ENCODE measurements at regions not wholly inside any gene's neighbourhood (a gene's known extent, or its start where the extent isn't known, plus 50 kb on each side); places are given as distances from the start of the nearest gene placed in this dataset.

- no peak for DNase-seq (ENCODE audit: low read depth)
- TF ChIP-seq, protein P1, sequence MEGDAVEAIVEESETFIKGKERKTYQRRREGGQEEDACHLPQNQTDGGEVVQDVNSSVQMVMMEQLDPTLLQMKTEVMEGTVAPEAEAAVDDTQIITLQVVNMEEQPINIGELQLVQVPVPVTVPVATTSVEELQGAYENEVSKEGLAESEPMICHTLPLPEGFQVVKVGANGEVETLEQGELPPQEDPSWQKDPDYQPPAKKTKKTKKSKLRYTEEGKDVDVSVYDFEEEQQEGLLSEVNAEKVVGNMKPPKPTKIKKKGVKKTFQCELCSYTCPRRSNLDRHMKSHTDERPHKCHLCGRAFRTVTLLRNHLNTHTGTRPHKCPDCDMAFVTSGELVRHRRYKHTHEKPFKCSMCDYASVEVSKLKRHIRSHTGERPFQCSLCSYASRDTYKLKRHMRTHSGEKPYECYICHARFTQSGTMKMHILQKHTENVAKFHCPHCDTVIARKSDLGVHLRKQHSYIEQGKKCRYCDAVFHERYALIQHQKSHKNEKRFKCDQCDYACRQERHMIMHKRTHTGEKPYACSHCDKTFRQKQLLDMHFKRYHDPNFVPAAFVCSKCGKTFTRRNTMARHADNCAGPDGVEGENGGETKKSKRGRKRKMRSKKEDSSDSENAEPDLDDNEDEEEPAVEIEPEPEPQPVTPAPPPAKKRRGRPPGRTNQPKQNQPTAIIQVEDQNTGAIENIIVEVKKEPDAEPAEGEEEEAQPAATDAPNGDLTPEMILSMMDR (IDR thresholded peaks at IDR 0.05; ENCODE audit: low read depth, low read length, missing control alignments) = no peak
- H3K4me3 ChIP-seq (ENCODE audit: low read depth, low read length) = no peak overlapping the region
Measured at GRCh38 chr6:169145991-169146501, 107.6 kb downstream of the THBS2 start.

- TF ChIP-seq, protein P1 (IDR thresholded peaks at IDR 0.05; ENCODE audit: low read depth, low read length, missing control alignments) = no peak
- no peak overlapping the region for H3K4me3 ChIP-seq (ENCODE audit: low read depth, low read length)
- no peak for DNase-seq (ENCODE audit: low read depth)
Measured at GRCh38 chr6:169145496-169145895, 108.2 kb downstream of the THBS2 start.

DNA sequence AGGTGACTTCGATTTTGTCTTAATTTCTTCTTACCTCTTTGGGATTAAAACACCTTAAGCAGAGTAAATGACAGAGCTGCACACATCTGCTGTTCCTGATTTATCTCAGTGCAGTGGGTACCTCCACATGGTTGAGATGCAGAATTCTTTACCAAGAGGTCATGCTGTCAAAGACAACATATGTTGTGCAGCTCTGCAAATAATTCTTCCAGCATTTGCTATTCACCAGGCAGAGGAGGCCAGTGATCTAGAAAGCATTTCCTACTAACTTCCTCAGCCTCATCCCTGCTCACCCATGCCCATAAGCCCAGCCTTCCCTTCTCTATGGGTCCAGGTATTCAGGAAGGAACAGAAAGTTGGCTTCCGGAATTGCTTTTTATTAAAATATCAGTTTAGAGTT is 109.3 kb downstream of the THBS2 start:
- TF ChIP-seq, protein P1 (IDR thresholded peaks at IDR 0.05; ENCODE audit: low read depth, low read length, missing control alignments) = no peak
- no peak for DNase-seq (ENCODE audit: low read depth)
- no peak overlapping the region for H3K4me3 ChIP-seq (ENCODE audit: low read depth, low read length)

GRCh38 chr6:169142538-169142844 is 111.2 kb downstream of the THBS2 start:
- TF ChIP-seq, protein P1 (IDR thresholded peaks at IDR 0.05; ENCODE audit: low read depth, low read length, missing control alignments) = no peak

GRCh38 chr6:169141671-169142537 is 111.7 kb downstream of the THBS2 start:
- no peak for DNase-seq (ENCODE audit: low read depth)
- TF ChIP-seq, protein P1 (IDR thresholded peaks at IDR 0.05; ENCODE audit: low read depth, low read length, missing control alignments) = no peak
- no peak overlapping the region for H3K4me3 ChIP-seq (ENCODE audit: low read depth, low read length)

More at GRCh38 chr6:169142538-169142844, 111.2 kb downstream of the THBS2 start:
- no peak overlapping the region for H3K4me3 ChIP-seq (ENCODE audit: low read depth, low read length)
- DNase-seq (ENCODE audit: low read depth) = no peak

DNA sequence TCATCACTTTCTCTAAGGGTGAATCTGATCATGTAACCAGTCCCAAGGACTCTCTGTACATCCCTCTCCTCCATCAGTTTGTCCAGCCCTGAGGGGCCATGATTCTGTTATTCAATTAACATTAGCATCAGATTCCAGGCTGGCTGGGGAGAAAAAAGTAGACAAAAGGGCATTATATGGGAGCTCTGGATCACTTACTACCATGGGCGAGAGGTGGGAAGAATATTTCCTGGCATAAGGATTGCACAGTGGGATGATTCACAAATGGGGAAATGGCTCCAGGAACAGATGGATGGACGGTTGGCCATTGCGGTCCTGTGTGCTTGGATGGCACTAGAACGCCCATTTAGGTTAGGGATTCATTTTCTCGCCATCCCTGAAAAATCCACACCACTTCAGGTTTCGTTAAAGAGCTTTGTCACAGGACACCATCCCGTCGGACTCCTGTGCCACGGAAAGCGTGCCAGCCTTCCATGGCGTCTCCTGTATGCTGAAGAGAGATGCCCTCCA is 112.6 kb downstream of the THBS2 start:
- no peak overlapping the region for H3K4me3 ChIP-seq (ENCODE audit: low read depth, low read length)
- TF ChIP-seq, protein P1 (IDR thresholded peaks at IDR 0.05; ENCODE audit: low read depth, low read length, missing control alignments) = no peak
- no peak for DNase-seq (ENCODE audit: low read depth)
